ENCODE measurements at regions not wholly inside any gene's neighbourhood (a gene's known extent, or its start where the extent isn't known, plus 50 kb on each side); places are given as distances from the start of the nearest gene placed in this dataset.

GRCh38 chr6:153602401-153602800 is 436.6 kb upstream of the OPRM1 start:
- Histone ChIP-seq H4K91ac (ENCODE audit: insufficient read length, low read depth, low read length) (no peak overlapping the region), H2BK15ac (ENCODE audit: low read depth, low read length) (no peak overlapping the region), H3K14ac (ENCODE audit: insufficient read depth, low read length) (no peak overlapping the region), H2BK20ac (ENCODE audit: low read depth, low read length, poor library complexity, severe bottlenecking) (no peak overlapping the region), H4K5ac (ENCODE audit: insufficient read length, low read depth, low read length) (no peak overlapping the region), H3K9me3 (ENCODE audit: control insufficient read depth, low read depth, low read length) (no peaks in the 10 kb centered on the region), H4K8ac (replicated peaks; ENCODE audit: insufficient read length, low read depth, low read length) (no peak overlapping the region), H3K27ac (ENCODE audit: insufficient read length, low read depth, low read length) (no peak overlapping the region), H3K79me1 (ENCODE audit: insufficient read depth, low read depth, low read length, poor library complexity, severe bottlenecking) (no peaks in the 10 kb centered on the region), H2BK120ac (ENCODE audit: low read depth, low read length, poor library complexity, severe bottlenecking) (no peak overlapping the region), H3K4me2 (ENCODE audit: insufficient read depth, insufficient read length, low read length) (no peak overlapping the region), H3K23me2 (ENCODE audit: insufficient read length, low read depth, low read length, poor library complexity, severe bottlenecking) (no peaks in the 10 kb centered on the region), H3K18ac (ENCODE audit: insufficient read length, low read depth, low read length) (no peak overlapping the region), H3K27me3 (ENCODE audit: insufficient read depth, low read length) (no peaks in the 10 kb centered on the region; the same call in 1 of the 2 replicates), H3K9ac (ENCODE audit: extremely low read depth, insufficient read length, low read length) (no peak overlapping the region), H3K56ac (ENCODE audit: insufficient read length, low read depth, low read length) (no peak overlapping the region), H3K23ac (ENCODE audit: insufficient read length, low read depth, low read length) (no peak overlapping the region), H2AK5ac (ENCODE audit: insufficient read length, low read length) (no peak overlapping the region), H3K4me1 (ENCODE audit: insufficient read depth, low read length) (no peaks in the 10 kb centered on the region), H3T11ph (ENCODE audit: low read length) (no peak overlapping the region), H2BK12ac (ENCODE audit: insufficient read length, low read depth, low read length) (no peak overlapping the region), H2BK5ac (ENCODE audit: insufficient read length, low read length) (no peak overlapping the region), H2AFZ (ENCODE audit: low read length) (no peak overlapping the region), H3K79me2 (ENCODE audit: insufficient read depth, low read length) (no peaks in the 10 kb centered on the region), H4K20me1 (ENCODE audit: control insufficient read depth, insufficient read depth, insufficient read length) (no peaks in the 10 kb centered on the region), H3K4ac (ENCODE audit: low read depth, low read length) (no peak overlapping the region)
- no peak for DNase-seq
- Mint-ChIP-seq H3K36me3 (ENCODE audit: insufficient read depth in 1 of 3, low read depth in 3 of 3) (no peaks in the 10 kb centered on the region), H3K27me3 (ENCODE audit: low read depth) (peaks cover 2% of the 10 kb centered on the region; the same call in 1 of the 2 replicates), H3K4me1 (peaks cover 3 to 4% of the 10 kb centered on the region in 2 experiments), H3K9me3 (no peaks in the 10 kb centered on the region), H3K4me3 (no peak overlapping the region), H3K27ac (no peak overlapping the region)
- TF ChIP-seq CTCF (conservative IDR thresholded peaks at IDR 0.05): no peak
- WGBS (ENCODE audit: extremely low coverage, insufficient read length, low lambda C conversion rate): no CpG with 5 or more reads among the region's 2 CpGs
